SK-N-MC (cell line): ENCODE measurements at regions not wholly inside any gene's neighbourhood (a gene's known extent, or its start where the extent isn't known, plus 50 kb on each side); places are given as distances from the start of the nearest gene placed in this dataset.

Experiments
- DNase-seq: peaks from one replicate; pipeline ENCODE4 v3.0.0-alpha.2; 2011; ENCODE audit warnings: low read depth, low spot score
- H3K27ac ChIP-seq: fragments of 200-600 bp; sonication (generic); 2 replicates; pipeline ENCODE4 v1.5.1; 2016; ENCODE audit warnings: mixed run types
- H3K36me3 ChIP-seq: fragments of 200-600 bp; sonication (generic); 2 replicates; pipeline ENCODE4 v1.6.1; 2017; ENCODE audit warnings: antibody characterized with exemption, low read length, mixed read lengths; ENCODE audit not compliant: insufficient read depth
- H3K4me3 ChIP-seq: fragments of 200-600 bp; sonication (generic); 2 replicates; pipeline ENCODE4 v1.5.1; 2016
- H3K9ac ChIP-seq: fragments of 200-600 bp; sonication (generic); 2 replicates; pipeline ENCODE4 v1.8.0; 2017; ENCODE audit warnings: mixed run types, mixed read lengths; ENCODE audit not compliant: insufficient read length
- H3K9me3 ChIP-seq: fragments of 200-600 bp; sonication (generic); 2 replicates; pipeline ENCODE4 v1.6.1; 2017; ENCODE audit warnings: low read depth, mild to moderate bottlenecking, antibody characterized with exemption, low read length, moderate library complexity, mixed read lengths
- EZH2 ChIP-seq: fragments of 200-600 bp; sonication (generic); IDR thresholded peaks from one replicate; pipeline ENCODE4 v1.6.1; 2017; ENCODE audit warnings: antibody characterized with exemption
- FOXP2 ChIP-seq: optimal IDR thresholded peaks from 2 replicates; pipeline ENCODE3; 2011; ENCODE audit warnings: mild to moderate bottlenecking, moderate library complexity; ENCODE audit not compliant: insufficient read depth; ENCODE audit errors: extremely low read length, control extremely low read depth
- POLR2AphosphoS5 ChIP-seq: IDR thresholded peaks from 2 replicates; pipeline ENCODE4 v1.6.1; 2012; ENCODE audit warnings: mild to moderate bottlenecking, low read depth, low read length, borderline replicate concordance

GRCh38 chr11:112837162-112837826 lies 123.9 kb upstream of the NCAM1 start:
- no peak overlapping the region for H3K9ac ChIP-seq
- H3K27ac ChIP-seq: no peak overlapping the region
- H3K9me3 ChIP-seq: no peaks in the 10 kb centered on the region
- TF ChIP-seq EZH2 (no peak), FOXP2 (no peak), POLR2AphosphoS5 (no peak)
- DNase-seq: no peak
- H3K4me3 ChIP-seq: no peak overlapping the region
- no peaks in the 10 kb centered on the region for H3K36me3 ChIP-seq

GRCh38 chr11:112839051-112839450 lies 122.2 kb upstream of the NCAM1 start:
- Histone ChIP-seq H3K36me3 (no peaks in the 10 kb centered on the region), H3K9me3 (no peaks in the 10 kb centered on the region), H3K9ac (no peak overlapping the region), H3K4me3 (no peak overlapping the region), H3K27ac (no peak overlapping the region)
- no peak for DNase-seq
- TF ChIP-seq FOXP2: no peak
- no peak for TF ChIP-seq EZH2
- no peak for TF ChIP-seq POLR2AphosphoS5

- no peak overlapping the region for H3K4me3 ChIP-seq
- TF ChIP-seq POLR2AphosphoS5: no peak
- no peak for TF ChIP-seq EZH2
- TF ChIP-seq FOXP2: no peak
These were observed 119.5 kb upstream of the NCAM1 start for GRCh38 chr11:112841729-112842128.

GRCh38 chr11:112842151-112842550 lies 119.1 kb upstream of the NCAM1 start:
- Histone ChIP-seq H3K27ac (no peak overlapping the region), H3K9ac (no peak overlapping the region), H3K36me3 (no peaks in the 10 kb centered on the region), H3K9me3 (no peaks in the 10 kb centered on the region), H3K4me3 (no peak overlapping the region)
- no peak for TF ChIP-seq FOXP2
- no peak for TF ChIP-seq POLR2AphosphoS5
- no peak for TF ChIP-seq EZH2
- no peak for DNase-seq

More at GRCh38 chr11:112841729-112842128, 119.5 kb upstream of the NCAM1 start:
- DNase-seq: no peak
- Histone ChIP-seq H3K9me3 (no peaks in the 10 kb centered on the region), H3K36me3 (no peaks in the 10 kb centered on the region), H3K27ac (no peak overlapping the region), H3K9ac (no peak overlapping the region)

- TF ChIP-seq FOXP2 (no peak), EZH2 (no peak), POLR2AphosphoS5 (no peak)
- Histone ChIP-seq H3K9me3 (no peaks in the 10 kb centered on the region), H3K27ac (no peak overlapping the region), H3K9ac (no peak overlapping the region), H3K36me3 (no peaks in the 10 kb centered on the region), H3K4me3 (no peak overlapping the region)
- DNase-seq: no peak
These were observed 116.7 kb upstream of the NCAM1 start for GRCh38 chr11:112844517-112844916.

- Histone ChIP-seq H3K9me3 (no peaks in the 10 kb centered on the region), H3K36me3 (no peaks in the 10 kb centered on the region), H3K4me3 (no peak overlapping the region), H3K27ac (no peak overlapping the region), H3K9ac (no peak overlapping the region)
- TF ChIP-seq EZH2 (no peak), FOXP2 (no peak), POLR2AphosphoS5 (no peak)
- no peak for DNase-seq
These were observed 113.7 kb upstream of the NCAM1 start for GRCh38 chr11:112847568-112847967.

- no peak for TF ChIP-seq FOXP2
- TF ChIP-seq EZH2: no peak
- TF ChIP-seq POLR2AphosphoS5: no peak
- Histone ChIP-seq H3K9ac (no peak overlapping the region), H3K4me3 (no peak overlapping the region), H3K27ac (no peak overlapping the region), H3K36me3 (no peaks in the 10 kb centered on the region), H3K9me3 (no peaks in the 10 kb centered on the region)
- DNase-seq: no peak
These were observed 108.9 kb upstream of the NCAM1 start for GRCh38 chr11:112852143-112852866.

GRCh38 chr11:112856133-112856532 lies 105.1 kb upstream of the NCAM1 start:
- Histone ChIP-seq H3K36me3 (no peaks in the 10 kb centered on the region), H3K27ac (no peak overlapping the region), H3K4me3 (no peak overlapping the region), H3K9ac (no peak overlapping the region), H3K9me3 (no peaks in the 10 kb centered on the region; the same call in 1 of the 2 replicates)
- TF ChIP-seq EZH2 (no peak), FOXP2 (no peak), POLR2AphosphoS5 (no peak)
- DNase-seq: no peak

GRCh38 chr11:112856591-112856990 lies 104.6 kb upstream of the NCAM1 start:
- no peak for TF ChIP-seq FOXP2
- no peak for TF ChIP-seq POLR2AphosphoS5
- TF ChIP-seq EZH2: no peak
- Histone ChIP-seq H3K4me3 (no peak overlapping the region), H3K9me3 (no peaks in the 10 kb centered on the region; the same call in 1 of the 2 replicates), H3K9ac (no peak overlapping the region), H3K27ac (no peak overlapping the region), H3K36me3 (no peaks in the 10 kb centered on the region)
- no peak for DNase-seq
